Suprapubic skin (tissue), 4 donors: ENCODE measurements at regions not wholly inside any gene's neighbourhood (a gene's known extent, or its start where the extent isn't known, plus 50 kb on each side); places are given as distances from the start of the nearest gene placed in this dataset.
"Not testable (repeated sequence)": the region's sequence is repeated elsewhere in the genome, so short reads cannot be mapped to it uniquely, and the experiment has no call there.

Experiments
- DNase-seq, 2 donors: peaks; one replicate each; pipeline ENCODE4 v3.0.0-alpha.2; 2019; ENCODE audit warnings: low spot score in 2 of 2
- H3K27ac ChIP-seq: fragments of 200-600 bp; sonication (generic); one replicate; pipeline ENCODE4 v1.5.1; 2019
- H3K27me3 ChIP-seq: fragments of 200-600 bp; sonication (generic); one replicate; pipeline ENCODE4 v1.5.1; 2019
- H3K36me3 ChIP-seq: fragments of 200-600 bp; sonication (generic); one replicate; pipeline ENCODE4 v1.5.1; 2019
- H3K4me1 ChIP-seq: fragments of 200-600 bp; sonication (generic); one replicate; pipeline ENCODE4 v1.5.1; 2019
- H3K4me3 ChIP-seq: fragments of 200-600 bp; sonication (generic); one replicate; pipeline ENCODE4 v1.5.1; 2019; ENCODE audit warnings: mild to moderate bottlenecking
- H3K9me3 ChIP-seq: fragments of 200-600 bp; sonication (generic); one replicate; pipeline ENCODE4 v1.5.1; 2019
- CTCF ChIP-seq, 2 donors: fragments of 200-600 bp in 1 of 2; fragments of 450-650 bp in 1 of 2; sonication (generic) in 1 of 2; IDR thresholded peaks; one replicate each; pipeline ENCODE4 v1.5.1; 2016 to 2019; ENCODE audit warnings: antibody characterized with exemption in 2 of 2, mild to moderate bottlenecking in 1 of 2, moderate library complexity in 1 of 2
- EP300 ChIP-seq: sonication (generic); formaldehyde crosslinking; IDR thresholded peaks from one replicate; pipeline ENCODE4 v1.6.1; 2017; ENCODE audit warnings: antibody characterized with exemption
- POLR2A ChIP-seq, 2 donors: fragments of 450-650 bp; IDR thresholded peaks; one replicate each; pipeline ENCODE4 v1.6.1; 2017; ENCODE audit warnings: antibody characterized with exemption in 2 of 2, mild to moderate bottlenecking in 2 of 2, moderate library complexity in 2 of 2
- POLR2AphosphoS5 ChIP-seq, 3 donors: sonication (generic); formaldehyde crosslinking; IDR thresholded peaks; one replicate each; pipeline ENCODE4 v1.6.1; 2017; ENCODE audit warnings: antibody characterized with exemption in 3 of 3
- WGBS: methylation state at CpG from one replicate; pipeline ENCODE4 v1.1.5; 2018; 5-methylcytosine and 5-hydroxymethylcytosine counted together

DNA sequence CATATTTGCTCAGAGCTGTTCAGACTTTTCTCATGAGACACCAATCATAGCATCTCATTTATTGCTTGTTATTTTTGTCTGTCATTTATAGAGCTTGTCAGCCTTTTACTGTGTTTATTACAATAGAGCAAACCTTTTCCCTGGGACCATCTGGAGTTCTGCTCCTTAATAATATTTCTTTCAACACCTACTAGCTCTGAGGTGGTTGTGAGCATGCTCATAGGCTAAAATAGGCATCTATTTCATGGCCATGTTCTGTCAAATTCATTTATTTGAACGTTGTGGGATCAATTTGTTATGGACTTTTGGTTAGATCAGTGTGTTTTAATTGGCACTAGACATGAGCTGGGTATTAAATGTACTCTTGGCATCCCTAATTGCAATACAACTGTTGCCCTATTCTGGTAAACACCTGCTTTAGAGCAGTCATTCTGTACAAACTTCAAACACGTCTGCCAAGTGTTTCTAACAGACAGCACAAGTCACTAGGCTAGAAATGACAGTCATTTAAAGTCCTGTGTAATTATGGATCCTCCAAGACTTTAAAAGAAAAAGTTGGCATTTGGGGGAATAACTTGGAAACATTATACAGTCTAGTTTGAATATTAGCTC is 766.3 kb downstream of the ZNF385D start:
- no peaks in the 10 kb centered on the region for H3K9me3 ChIP-seq
- H3K4me1 ChIP-seq, result no peaks in the 10 kb centered on the region
- TF ChIP-seq EP300, result no peak
- TF ChIP-seq POLR2A (IDR thresholded peaks at IDR 0.05), result no peak
- TF ChIP-seq POLR2AphosphoS5 (IDR thresholded peaks at IDR 0.05), result no peak
- no peak for TF ChIP-seq CTCF (IDR thresholded peaks at IDR 0.05)
- no peak for DNase-seq
- no peak overlapping the region for H3K27ac ChIP-seq
- no peaks in the 10 kb centered on the region for H3K36me3 ChIP-seq
- no peak overlapping the region for H3K4me3 ChIP-seq
- H3K27me3 ChIP-seq, result no peaks in the 10 kb centered on the region
- WGBS, result 34% methylated on average over 2 of the region's 2 CpGs

- Histone ChIP-seq H3K27me3 (no peaks in the 10 kb centered on the region), H3K27ac (no peak overlapping the region), H3K4me3 (no peak overlapping the region), H3K36me3 (no peaks in the 10 kb centered on the region), H3K9me3 (no peaks in the 10 kb centered on the region), H3K4me1 (peaks cover 11% of the 10 kb centered on the region)
- DNase-seq, result no peak
- 37% methylated on average over 3 of the region's 5 CpGs for WGBS
- TF ChIP-seq EP300 (no peak), POLR2A (IDR thresholded peaks at IDR 0.05) (no peak)
Measured at GRCh38 chr3:20975188-20975651, 775.8 kb downstream of the ZNF385D start.

GRCh38 chr3:20974396-20974795 is 776.6 kb downstream of the ZNF385D start:
- Histone ChIP-seq H3K27ac (no peak overlapping the region), H3K36me3 (no peaks in the 10 kb centered on the region), H3K4me1 (peaks cover 11% of the 10 kb centered on the region), H3K4me3 (no peak overlapping the region), H3K27me3 (no peaks in the 10 kb centered on the region), H3K9me3 (no peaks in the 10 kb centered on the region)
- DNase-seq, result no peak
- 67% methylated on average over 1 of the region's 3 CpGs for WGBS
- TF ChIP-seq EP300 (no peak), POLR2A (IDR thresholded peaks at IDR 0.05) (no peak)

GRCh38 chr3:20970807-20971206 is 780.2 kb downstream of the ZNF385D start:
- not testable (repeated sequence) for H3K9me3 ChIP-seq, H3K4me3 ChIP-seq, H3K36me3 ChIP-seq, H3K4me1 ChIP-seq, H3K27ac ChIP-seq, DNase-seq, H3K27me3 ChIP-seq
- WGBS, result 78% methylated on average over 4 of the region's 7 CpGs

DNA sequence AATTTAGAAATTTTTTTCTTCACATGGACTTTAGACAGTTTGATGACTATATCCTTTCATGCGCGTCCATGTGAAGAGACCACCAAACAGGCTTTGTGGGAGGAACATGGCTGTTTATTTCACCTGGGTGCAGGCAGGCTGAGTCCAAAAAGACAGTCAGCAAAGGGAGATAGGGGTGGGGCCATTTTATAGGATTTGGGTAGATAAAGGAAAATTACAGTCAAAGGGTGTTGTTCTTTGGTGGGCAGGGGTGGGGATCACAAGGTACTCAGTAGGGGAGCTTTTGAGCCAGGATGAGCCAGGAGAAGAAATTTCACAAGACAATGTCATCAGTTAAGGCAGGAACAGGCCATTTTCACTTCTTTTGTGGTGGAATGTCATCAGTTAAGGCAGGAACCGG is 781.5 kb upstream of the SGO1 start:
- H3K27me3 ChIP-seq, H3K4me1 ChIP-seq, H3K27ac ChIP-seq, H3K36me3 ChIP-seq, H3K4me3 ChIP-seq, H3K9me3 ChIP-seq, DNase-seq: not testable (repeated sequence)
- WGBS, result 96% methylated on average over 3 of the region's 3 CpGs

GRCh38 chr3:20958161-20958560 is 772.2 kb upstream of the SGO1 start:
- Histone ChIP-seq H3K9me3 (no peaks in the 10 kb centered on the region), H3K27me3 (no peaks in the 10 kb centered on the region), H3K36me3 (no peaks in the 10 kb centered on the region), H3K27ac (no peak overlapping the region), H3K4me1 (no peaks in the 10 kb centered on the region), H3K4me3 (no peak overlapping the region)
- no peak for DNase-seq
- TF ChIP-seq POLR2AphosphoS5 (IDR thresholded peaks at IDR 0.05), result no peak
- TF ChIP-seq POLR2A (IDR thresholded peaks at IDR 0.05), result no peak
- no peak for TF ChIP-seq EP300
- TF ChIP-seq CTCF (IDR thresholded peaks at IDR 0.05), result no peak
- 33% methylated on average over 1 of the region's 1 CpG for WGBS

- no peak overlapping the region for H3K27ac ChIP-seq
- peaks cover 7% of the 10 kb centered on the region for H3K9me3 ChIP-seq
- H3K4me1 ChIP-seq, result no peaks in the 10 kb centered on the region
- no peaks in the 10 kb centered on the region for H3K27me3 ChIP-seq
- H3K4me3 ChIP-seq, result no peak overlapping the region
- TF ChIP-seq POLR2AphosphoS5 (IDR thresholded peaks at IDR 0.05) (no peak), POLR2A (IDR thresholded peaks at IDR 0.05) (no peak), CTCF (IDR thresholded peaks at IDR 0.05) (no peak), EP300 (no peak)
- no peaks in the 10 kb centered on the region for H3K36me3 ChIP-seq
- no peak for DNase-seq
Measured at GRCh38 chr3:20945892-20946291, 759.9 kb upstream of the SGO1 start.
